ENCODE measurements at regions not wholly inside any gene's neighbourhood (a gene's known extent, or its start where the extent isn't known, plus 50 kb on each side); places are given as distances from the start of the nearest gene placed in this dataset.

DNA sequence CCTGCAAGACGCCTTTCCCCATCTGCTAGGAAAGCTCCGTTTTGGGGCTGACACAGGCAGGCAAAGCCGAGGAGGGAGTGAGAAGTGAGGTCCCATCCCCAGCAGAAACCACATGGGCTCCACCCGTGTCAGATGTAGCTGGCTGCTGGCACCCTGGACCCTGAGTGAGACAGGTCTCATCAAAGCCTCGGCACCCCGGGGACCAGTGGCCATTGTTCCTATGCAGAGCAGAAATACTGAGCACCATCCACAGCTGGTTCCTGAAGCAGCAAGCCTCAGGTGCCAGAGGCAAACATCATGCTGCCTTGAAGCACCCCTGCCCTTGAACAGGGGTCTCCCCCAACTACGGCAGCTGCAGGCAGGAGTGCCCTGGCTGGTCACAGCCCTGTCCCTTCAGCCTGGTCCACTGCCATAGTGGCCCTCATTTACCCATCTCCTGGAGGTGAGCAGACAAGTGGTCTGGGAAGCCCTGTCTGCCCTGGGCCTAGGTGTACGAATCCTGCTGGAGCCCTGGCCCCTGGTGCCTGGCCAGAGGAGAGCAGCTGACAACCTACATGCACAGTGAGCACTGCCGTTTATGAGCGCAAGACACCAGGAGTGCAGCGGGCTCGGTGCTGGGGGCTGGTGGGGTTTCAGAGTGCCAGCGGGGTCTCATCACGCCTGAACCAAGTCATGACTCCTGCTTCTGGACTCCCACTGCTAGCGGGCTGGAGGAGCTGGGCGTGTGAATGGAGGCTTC, 289.8 kb upstream of the RTL1 start:
- Histone ChIP-seq H3K4me3 (no peak overlapping the region), H3K27ac (no peak overlapping the region), H3K36me3 (no peaks in the 10 kb centered on the region), H3K9me3 (no peaks in the 10 kb centered on the region), H3K4me1 (no peaks in the 10 kb centered on the region), H3K27me3 (no peaks in the 10 kb centered on the region)
- WGBS: 91% methylated on average over 10 of the region's 16 CpGs
- TF ChIP-seq, protein P1, sequence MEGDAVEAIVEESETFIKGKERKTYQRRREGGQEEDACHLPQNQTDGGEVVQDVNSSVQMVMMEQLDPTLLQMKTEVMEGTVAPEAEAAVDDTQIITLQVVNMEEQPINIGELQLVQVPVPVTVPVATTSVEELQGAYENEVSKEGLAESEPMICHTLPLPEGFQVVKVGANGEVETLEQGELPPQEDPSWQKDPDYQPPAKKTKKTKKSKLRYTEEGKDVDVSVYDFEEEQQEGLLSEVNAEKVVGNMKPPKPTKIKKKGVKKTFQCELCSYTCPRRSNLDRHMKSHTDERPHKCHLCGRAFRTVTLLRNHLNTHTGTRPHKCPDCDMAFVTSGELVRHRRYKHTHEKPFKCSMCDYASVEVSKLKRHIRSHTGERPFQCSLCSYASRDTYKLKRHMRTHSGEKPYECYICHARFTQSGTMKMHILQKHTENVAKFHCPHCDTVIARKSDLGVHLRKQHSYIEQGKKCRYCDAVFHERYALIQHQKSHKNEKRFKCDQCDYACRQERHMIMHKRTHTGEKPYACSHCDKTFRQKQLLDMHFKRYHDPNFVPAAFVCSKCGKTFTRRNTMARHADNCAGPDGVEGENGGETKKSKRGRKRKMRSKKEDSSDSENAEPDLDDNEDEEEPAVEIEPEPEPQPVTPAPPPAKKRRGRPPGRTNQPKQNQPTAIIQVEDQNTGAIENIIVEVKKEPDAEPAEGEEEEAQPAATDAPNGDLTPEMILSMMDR (IDR thresholded peaks at IDR 0.05): no peak
- no peak for TF ChIP-seq POLR2A (IDR thresholded peaks at IDR 0.05)
- TF ChIP-seq EP300 (IDR thresholded peaks at IDR 0.05): no peak
- TF ChIP-seq POLR2AphosphoS5 (IDR thresholded peaks at IDR 0.05): no peak
- peak in 1 of 2 donors; percentile 54 for DNase-seq (ENCODE audit: low spot score in 2 of 2)

DNA sequence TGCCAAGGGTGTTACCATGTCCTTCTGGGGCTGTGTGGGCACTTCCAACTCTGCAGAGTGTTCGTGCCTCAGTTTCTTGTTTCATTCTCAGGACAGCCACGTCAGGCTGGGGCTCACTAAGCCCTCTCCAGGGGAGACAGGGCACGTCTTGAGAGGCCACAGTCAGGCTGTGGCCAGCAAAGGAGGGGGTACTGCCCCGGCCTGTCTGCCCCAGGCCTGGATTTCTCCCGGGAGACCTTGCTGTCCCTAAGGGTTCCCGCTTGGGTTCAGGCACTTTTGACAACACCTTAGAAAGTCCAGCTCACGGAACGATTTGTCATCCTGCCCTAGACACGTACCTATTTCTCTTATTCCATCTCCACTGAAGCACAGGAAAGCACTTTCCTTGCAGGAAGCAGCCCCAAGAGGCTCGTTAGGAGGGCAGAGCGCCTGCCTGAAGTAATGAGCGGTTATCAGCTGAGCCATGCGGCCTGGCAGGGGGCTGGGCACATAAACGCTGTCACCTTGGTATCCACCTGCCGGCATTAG, 290.4 kb upstream of the RTL1 start:
- Histone ChIP-seq H3K36me3 (no peaks in the 10 kb centered on the region), H3K4me3 (no peak overlapping the region), H3K27ac (no peak overlapping the region), H3K27me3 (no peaks in the 10 kb centered on the region), H3K9me3 (no peaks in the 10 kb centered on the region), H3K4me1 (no peaks in the 10 kb centered on the region)
- WGBS: 71% methylated on average over 10 of the region's 15 CpGs
- DNase-seq (ENCODE audit: low spot score in 2 of 2): no peak
- no peak for TF ChIP-seq POLR2A (IDR thresholded peaks at IDR 0.05)
- TF ChIP-seq POLR2AphosphoS5 (IDR thresholded peaks at IDR 0.05): no peak
- TF ChIP-seq, protein P1 (IDR thresholded peaks at IDR 0.05): no peak
- TF ChIP-seq EP300 (IDR thresholded peaks at IDR 0.05): no peak

DNA sequence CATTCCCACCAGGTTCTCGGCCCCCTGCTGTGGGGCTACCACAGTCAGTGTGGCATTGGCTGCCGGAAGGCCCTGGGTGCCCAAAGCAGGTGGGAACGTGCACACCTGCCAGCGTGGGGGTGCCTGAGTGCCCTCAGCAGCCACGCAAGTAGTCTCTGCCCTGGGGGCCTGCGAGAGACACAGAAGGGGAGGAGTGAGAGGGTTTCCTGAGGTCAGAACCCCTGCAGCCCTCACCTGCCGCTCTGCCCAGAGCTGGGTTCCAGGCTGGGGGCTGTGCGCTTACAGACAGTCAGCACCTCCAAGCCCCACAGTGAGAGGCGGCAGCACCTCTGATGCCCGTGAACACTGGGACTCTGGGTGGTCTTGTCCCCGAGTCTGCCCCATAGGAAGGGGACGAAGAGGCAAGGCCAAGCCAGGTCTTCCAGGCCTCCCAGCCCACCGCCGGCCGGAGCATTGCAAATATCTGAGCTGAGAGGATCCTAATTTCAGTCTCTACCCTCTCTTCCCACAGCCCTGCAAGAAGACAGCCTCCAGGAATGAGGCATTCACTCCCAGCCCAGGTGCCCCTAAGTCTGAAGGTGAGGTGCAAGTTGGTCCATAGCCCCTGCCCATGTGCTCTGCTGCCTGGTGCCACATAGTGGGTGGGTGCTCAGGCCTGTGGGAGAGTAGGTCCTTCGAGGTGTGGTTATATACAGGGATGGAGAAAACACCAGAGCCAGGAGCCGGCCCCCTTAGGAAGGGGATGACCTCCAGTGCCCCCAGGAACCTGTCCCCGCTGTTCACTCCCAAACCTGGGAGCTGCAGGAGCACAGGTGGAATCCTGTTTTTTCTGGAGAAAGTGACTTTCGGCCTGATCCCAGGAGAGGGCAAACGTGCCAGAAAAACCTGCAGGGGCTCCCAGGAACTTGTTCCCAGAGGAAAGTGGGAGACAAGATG, 291.1 kb upstream of the RTL1 start:
- Histone ChIP-seq H3K27ac (no peak overlapping the region), H3K27me3 (no peaks in the 10 kb centered on the region), H3K9me3 (no peaks in the 10 kb centered on the region), H3K4me1 (no peaks in the 10 kb centered on the region), H3K36me3 (no peaks in the 10 kb centered on the region), H3K4me3 (no peak overlapping the region)
- TF ChIP-seq POLR2A (IDR thresholded peaks at IDR 0.05) (no peak), POLR2AphosphoS5 (IDR thresholded peaks at IDR 0.05) (no peak), EP300 (IDR thresholded peaks at IDR 0.05) (no peak)
- TF ChIP-seq, protein P1 (IDR thresholded peaks at IDR 0.05): no peak
- DNase-seq (ENCODE audit: low spot score in 2 of 2): peak in 1 of 2 donors; percentile 58
- 76% methylated on average over 3 of the region's 20 CpGs for WGBS

DNA sequence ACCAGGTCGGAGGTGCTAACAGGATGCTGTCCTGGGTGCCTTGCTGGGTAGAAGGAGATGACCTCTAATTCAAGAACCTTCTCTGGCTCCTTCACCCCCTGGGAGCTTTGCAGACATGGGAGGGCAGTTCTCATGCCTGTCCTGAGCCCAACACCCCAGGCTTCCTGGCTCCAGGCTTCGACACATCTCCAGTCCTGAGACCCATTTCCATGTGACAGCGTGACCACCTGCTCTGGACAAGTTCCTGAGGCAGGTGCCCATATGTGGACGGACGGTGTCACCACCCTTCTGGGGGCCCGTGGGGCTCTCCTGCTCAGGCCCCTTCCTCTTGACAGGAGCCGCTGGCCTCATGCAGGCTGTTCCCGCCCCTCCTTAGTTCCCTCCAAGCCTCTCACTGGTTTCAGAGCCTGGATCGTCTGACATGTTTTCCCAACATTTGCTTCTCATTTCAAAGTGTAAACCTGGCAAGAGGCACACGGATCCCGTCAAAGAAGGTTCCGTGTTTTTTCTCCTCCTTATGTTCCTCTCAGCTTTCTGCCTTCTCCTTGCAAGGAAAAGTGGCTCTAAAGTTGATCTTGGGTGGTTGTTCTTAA, 291.9 kb upstream of the RTL1 start:
- TF ChIP-seq, protein P1 (IDR thresholded peaks at IDR 0.05): no peak
- TF ChIP-seq EP300 (IDR thresholded peaks at IDR 0.05): no peak
- TF ChIP-seq POLR2AphosphoS5 (IDR thresholded peaks at IDR 0.05): no peak
- TF ChIP-seq POLR2A (IDR thresholded peaks at IDR 0.05): no peak
- H3K27ac ChIP-seq: no peak overlapping the region
- no peak overlapping the region for H3K4me3 ChIP-seq
- no peaks in the 10 kb centered on the region for H3K4me1 ChIP-seq
- H3K9me3 ChIP-seq: no peaks in the 10 kb centered on the region
- peak in 1 of 2 donors; percentile 66 for DNase-seq (ENCODE audit: low spot score in 2 of 2)
- 63% methylated on average over 11 of the region's 12 CpGs for WGBS
- no peaks in the 10 kb centered on the region for H3K27me3 ChIP-seq
- no peaks in the 10 kb centered on the region for H3K36me3 ChIP-seq

Data from suprapubic skin (tissue), 4 donors.